AG04449 (cell line): ENCODE measurements at regions not wholly inside any gene's neighbourhood (a gene's known extent, or its start where the extent isn't known, plus 50 kb on each side); places are given as distances from the start of the nearest gene placed in this dataset.
"Not testable (repeated sequence)": the region's sequence is repeated elsewhere in the genome, so short reads cannot be mapped to it uniquely, and the experiment has no call there.

Experiments used
- CTCF ChIA-PET: fragments of 350-600 bp; formaldehyde crosslinking; extraction: SDS; loops from one replicate; lab custom pipeline; 2021; ENCODE audit warnings: antibody characterized with exemption; lab: Yijun Ruan, JAX
- POLR2A ChIA-PET: fragments of 400-600, 350-600 bp; formaldehyde crosslinking; extraction: SDS; loops from one replicate; lab custom pipeline; 2020; ENCODE audit warnings: antibody characterized with exemption, inconsistent platforms; lab: Yijun Ruan, JAX
- DNase-seq: peaks from one replicate; pipeline ENCODE4 v3.0.0-alpha.2; 2010; ENCODE audit warnings: low read depth, low spot score
- H3K4me3 ChIP-seq: 2 replicates; pipeline ENCODE4 v1.5.1; 2011; ENCODE audit warnings: low read depth, mild to moderate bottlenecking, control low read depth, low read length
- TF ChIP-seq, protein P1 (sequence below): IDR thresholded peaks from one replicate; pipeline ENCODE4 v1.5.1; 2011; ENCODE audit warnings: mild to moderate bottlenecking, moderate library complexity, low read length, control low read depth, inconsistent platforms; ENCODE audit not compliant: insufficient read depth; ENCODE audit errors: missing control alignments

- TF ChIP-seq, protein P1, sequence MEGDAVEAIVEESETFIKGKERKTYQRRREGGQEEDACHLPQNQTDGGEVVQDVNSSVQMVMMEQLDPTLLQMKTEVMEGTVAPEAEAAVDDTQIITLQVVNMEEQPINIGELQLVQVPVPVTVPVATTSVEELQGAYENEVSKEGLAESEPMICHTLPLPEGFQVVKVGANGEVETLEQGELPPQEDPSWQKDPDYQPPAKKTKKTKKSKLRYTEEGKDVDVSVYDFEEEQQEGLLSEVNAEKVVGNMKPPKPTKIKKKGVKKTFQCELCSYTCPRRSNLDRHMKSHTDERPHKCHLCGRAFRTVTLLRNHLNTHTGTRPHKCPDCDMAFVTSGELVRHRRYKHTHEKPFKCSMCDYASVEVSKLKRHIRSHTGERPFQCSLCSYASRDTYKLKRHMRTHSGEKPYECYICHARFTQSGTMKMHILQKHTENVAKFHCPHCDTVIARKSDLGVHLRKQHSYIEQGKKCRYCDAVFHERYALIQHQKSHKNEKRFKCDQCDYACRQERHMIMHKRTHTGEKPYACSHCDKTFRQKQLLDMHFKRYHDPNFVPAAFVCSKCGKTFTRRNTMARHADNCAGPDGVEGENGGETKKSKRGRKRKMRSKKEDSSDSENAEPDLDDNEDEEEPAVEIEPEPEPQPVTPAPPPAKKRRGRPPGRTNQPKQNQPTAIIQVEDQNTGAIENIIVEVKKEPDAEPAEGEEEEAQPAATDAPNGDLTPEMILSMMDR: no peak
- ChIA-PET POLR2A (no interaction called here), CTCF (no interaction called here)
- H3K4me3 ChIP-seq: no peak overlapping the region
- DNase-seq: no peak
Observed at GRCh38 chr15:91356083-91356482, 256.0 kb downstream of the SV2B start.

DNA sequence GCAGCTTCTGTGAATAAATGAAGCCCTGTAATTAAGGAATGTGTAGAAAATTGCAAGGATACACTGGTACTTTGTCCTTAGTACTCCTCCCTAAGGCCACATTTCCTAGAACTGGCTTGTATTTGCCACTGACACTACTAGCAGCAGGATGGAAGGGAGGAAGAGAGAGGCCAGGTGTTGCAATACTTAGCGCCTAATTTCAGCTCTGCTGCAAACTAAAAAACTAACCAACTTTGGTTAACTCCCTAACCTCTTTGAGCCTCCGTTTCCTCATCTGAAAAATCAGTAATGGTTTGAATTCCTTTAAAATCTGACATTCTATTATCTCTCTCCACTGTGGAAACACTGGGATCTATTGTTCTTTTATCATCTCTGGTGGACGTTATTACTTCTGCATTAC lies 257.0 kb downstream of the SV2B start:
- ChIA-PET CTCF (no interaction called here), POLR2A (no interaction called here)
- DNase-seq: no peak
- TF ChIP-seq, protein P1: no peak
- no peak overlapping the region for H3K4me3 ChIP-seq

DNA sequence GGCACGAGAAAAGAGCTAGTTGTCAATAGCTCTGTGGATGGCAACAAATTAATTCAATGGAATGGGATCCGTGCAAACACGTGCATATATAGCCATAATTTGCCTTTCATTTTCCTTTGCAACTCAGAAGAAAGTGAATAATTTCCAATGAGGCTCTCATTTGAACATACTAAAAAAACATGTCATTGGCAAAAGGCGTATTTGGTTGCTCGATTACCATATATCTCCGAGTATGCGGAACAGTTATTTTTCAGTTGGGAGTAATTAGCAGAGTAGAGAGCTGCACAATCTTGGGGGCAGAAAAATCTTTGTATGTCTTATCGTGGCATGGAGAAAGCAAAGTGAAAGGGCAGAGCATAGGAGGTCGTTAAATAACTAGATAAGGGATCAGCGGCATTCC lies 257.4 kb downstream of the SV2B start:
- ChIA-PET POLR2A (no interaction called here), CTCF (no interaction called here)
- DNase-seq: no peak
- H3K4me3 ChIP-seq: no peak overlapping the region
- TF ChIP-seq, protein P1: no peak

- H3K4me3 ChIP-seq: no peak overlapping the region
- no peak for DNase-seq
- TF ChIP-seq, protein P1: no peak
- POLR2A ChIA-PET: no interaction called here
- CTCF ChIA-PET: no interaction called here
Observed at GRCh38 chr15:91358405-91358804, 258.3 kb downstream of the SV2B start.

DNA sequence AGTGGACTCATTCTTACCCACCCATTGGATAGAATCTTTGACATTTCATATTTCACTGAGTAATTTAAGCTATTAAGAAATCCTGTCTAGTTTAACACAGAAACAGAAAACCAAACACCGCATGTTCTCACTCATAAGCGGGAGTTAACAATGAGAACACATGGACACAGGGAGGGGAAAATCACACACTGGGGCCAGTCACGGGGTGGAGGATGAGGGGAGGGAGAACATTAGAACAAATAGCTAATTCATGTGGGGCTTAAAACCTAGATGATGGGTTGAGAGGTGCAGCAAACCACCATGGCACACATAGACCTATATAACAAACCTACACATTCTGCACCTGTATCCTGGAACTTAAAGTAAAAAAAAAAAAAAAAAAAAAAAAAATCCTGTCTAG lies 261.6 kb downstream of the SV2B start:
- CTCF ChIA-PET, H3K4me3 ChIP-seq, DNase-seq, POLR2A ChIA-PET: not testable (repeated sequence)

DNA sequence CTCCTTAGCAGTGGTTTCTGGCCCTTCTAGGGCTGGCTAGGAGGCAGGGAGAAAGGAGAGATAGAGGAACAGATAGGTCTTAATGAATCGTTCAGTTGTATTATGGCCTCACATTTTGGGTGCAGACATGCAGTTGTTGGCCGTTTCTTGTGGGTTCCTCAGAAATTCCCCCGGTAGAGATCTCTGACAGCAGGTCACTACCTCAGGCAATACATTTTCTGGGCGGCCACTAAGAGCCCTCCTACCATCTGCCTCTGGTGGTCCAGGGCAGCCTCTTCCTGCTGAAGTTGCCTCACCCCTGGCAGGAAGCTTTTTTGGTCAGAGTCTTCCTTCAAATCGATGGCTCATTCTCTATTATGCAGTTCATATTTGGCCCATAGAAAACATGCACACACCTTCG lies 266.1 kb downstream of the SV2B start:
- TF ChIP-seq, protein P1: no peak
- no peak for DNase-seq
- no peak overlapping the region for H3K4me3 ChIP-seq
- ChIA-PET CTCF (no interaction called here), POLR2A (no interaction called here)

DNA sequence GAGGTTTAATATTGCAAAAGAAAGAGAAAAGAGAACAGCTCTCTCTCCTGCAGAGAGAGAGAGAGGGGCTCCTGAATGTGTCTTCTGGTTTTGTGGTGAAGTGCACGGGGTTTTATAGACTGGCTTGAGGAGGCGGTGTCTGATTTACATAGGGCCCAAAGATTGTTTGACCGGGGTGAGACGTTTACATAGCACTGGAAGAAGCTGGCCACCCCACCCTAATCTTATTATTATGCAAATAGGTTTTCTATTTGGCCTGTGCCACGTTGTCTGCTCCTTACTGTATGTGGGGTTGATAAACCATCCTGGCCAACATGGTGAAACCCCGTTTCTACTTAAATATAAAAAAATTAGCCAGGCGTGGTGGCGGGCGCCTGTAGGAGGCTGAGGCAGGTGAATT lies 268.6 kb downstream of the SV2B start:
- CTCF ChIA-PET: no interaction called here
- POLR2A ChIA-PET: no interaction called here
- no peak for DNase-seq
- TF ChIP-seq, protein P1: no peak
- H3K4me3 ChIP-seq: no peak overlapping the region
